BLaER1 treated with 17β-estradiol and CSF1 and Interleukin-3, amounts not matched to agents 10 nM and 100 nM (cell line): ENCODE measurements at regions not wholly inside any gene's neighbourhood (a gene's known extent, or its start where the extent isn't known, plus 50 kb on each side); places are given as distances from the start of the nearest gene placed in this dataset.

ENCODE experiments used
- H3K27ac ChIP-seq, 11 experiments: shearing (Covaris generic); formaldehyde crosslinking; 2 replicates each; pipeline ENCODE4 v1.8.1; 2022
- H3K27me3 ChIP-seq, 11 experiments: shearing (Covaris generic); formaldehyde crosslinking; 2 replicates each; pipeline ENCODE4 v1.8.1; 2022
- H3K36me3 ChIP-seq, 11 experiments: shearing (Covaris generic); formaldehyde crosslinking; 2 replicates each; pipeline ENCODE4 v1.8.1; 2022
- H3K4me1 ChIP-seq, 10 experiments: shearing (Covaris generic); formaldehyde crosslinking; 2 replicates each; pipeline ENCODE4 v1.8.1; 2022
- H3K4me2 ChIP-seq, 11 experiments: shearing (Covaris generic); formaldehyde crosslinking; 2 replicates each; pipeline ENCODE4 v1.8.1; 2022
- H3K4me3 ChIP-seq, 10 experiments: shearing (Covaris generic); formaldehyde crosslinking; 2 replicates each; pipeline ENCODE4 v1.8.1; 2022
- H3K9ac ChIP-seq, 11 experiments: shearing (Covaris generic); formaldehyde crosslinking; 2 replicates each; pipeline ENCODE4 v1.8.1; 2022
- H3K9me3 ChIP-seq, 11 experiments: shearing (Covaris generic); formaldehyde crosslinking; replicated peaks in 1 of 11; 2 replicates each; pipeline ENCODE4 v1.8.1; 2022
- H4K20me1 ChIP-seq, 11 experiments: shearing (Covaris generic); formaldehyde crosslinking; 2 replicates each; pipeline ENCODE4 v1.8.1; 2022
- Cebpa-rat ChIP-seq, 11 experiments: shearing (Covaris generic); IDR thresholded peaks; 2 replicates each; pipeline ENCODE4 v1.8.1; 2022

GRCh38 chr4:104113850-104114249 is 380.8 kb downstream of the CXXC4 start:
- H3K9ac ChIP-seq, result no peak overlapping the region
- H3K4me1 ChIP-seq, result no peaks in the 10 kb centered on the region
- no peak for TF ChIP-seq Cebpa-rat (IDR thresholded peaks at IDR 0.05)
- no peaks in the 10 kb centered on the region for H3K36me3 ChIP-seq
- no peak overlapping the region for H3K4me2 ChIP-seq
- no peaks in the 10 kb centered on the region for H4K20me1 ChIP-seq
- peaks cover 0 to 17% (median 5%) of the 10 kb centered on the region in 11 experiments; a peak in 9 of 22 replicates for H3K9me3 ChIP-seq
- no peak overlapping the region for H3K4me3 ChIP-seq
- H3K27me3 ChIP-seq, result no peaks in the 10 kb centered on the region
- H3K27ac ChIP-seq, result no peak overlapping the region

GRCh38 chr4:104099141-104099540 is 379.4 kb upstream of the TACR3 start:
- Histone ChIP-seq H3K4me1 (no peaks in the 10 kb centered on the region), H3K9ac (no peak overlapping the region), H3K9me3 (peaks cover 37 to 52% (median 42%) of the 10 kb centered on the region in 11 experiments), H3K27ac (no peak overlapping the region), H3K27me3 (no peaks in the 10 kb centered on the region), H3K4me2 (no peak overlapping the region), H4K20me1 (no peaks in the 10 kb centered on the region), H3K36me3 (no peaks in the 10 kb centered on the region), H3K4me3 (no peak overlapping the region)
- TF ChIP-seq Cebpa-rat (IDR thresholded peaks at IDR 0.05), result no peak

DNA sequence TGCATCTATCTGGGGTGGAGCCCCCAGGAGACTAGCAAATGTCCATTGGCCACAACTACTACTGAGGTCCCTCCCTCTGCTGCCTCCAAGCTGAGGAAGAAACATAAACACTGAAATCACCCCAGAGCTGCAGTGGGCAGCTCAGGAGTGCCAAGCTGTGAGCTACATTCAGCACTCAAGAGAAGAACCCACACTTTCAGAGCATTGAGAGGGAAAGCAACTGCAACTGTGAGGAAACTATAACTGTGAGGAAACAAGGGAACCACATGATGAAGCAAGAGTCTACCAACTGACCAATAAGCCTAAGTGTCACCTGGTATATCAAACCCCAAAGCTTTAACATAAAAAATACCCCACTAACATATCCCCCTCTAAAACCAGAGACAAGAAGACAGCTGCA is 373.5 kb upstream of the TACR3 start:
- Histone ChIP-seq H3K27ac (no peak overlapping the region), H3K9ac (no peak overlapping the region), H3K4me2 (no peak overlapping the region), H3K4me1 (no peaks in the 10 kb centered on the region), H3K4me3 (no peak overlapping the region), H3K27me3 (no peaks in the 10 kb centered on the region), H3K9me3 (peaks cover 17 to 26% (median 18%) of the 10 kb centered on the region in 11 experiments), H3K36me3 (no peaks in the 10 kb centered on the region), H4K20me1 (no peaks in the 10 kb centered on the region)
- TF ChIP-seq Cebpa-rat (IDR thresholded peaks at IDR 0.05), result no peak

GRCh38 chr4:104073229-104073628 is 353.4 kb upstream of the TACR3 start:
- H3K9ac ChIP-seq, result no peak overlapping the region
- H3K27ac ChIP-seq, result no peak overlapping the region
- H3K36me3 ChIP-seq, result no peaks in the 10 kb centered on the region
- TF ChIP-seq Cebpa-rat (IDR thresholded peaks at IDR 0.05), result no peak
- H3K4me3 ChIP-seq, result no peak overlapping the region
- no peak overlapping the region for H3K4me2 ChIP-seq
- 0 out of 22 replicates have a peak, but pooled peaks cover 0 to 4% (median 0%) of the 10 kb centered on the region in 11 experiments for H3K9me3 ChIP-seq
- H3K27me3 ChIP-seq, result no peaks in the 10 kb centered on the region
- no peaks in the 10 kb centered on the region for H3K4me1 ChIP-seq
- H4K20me1 ChIP-seq, result no peaks in the 10 kb centered on the region

DNA sequence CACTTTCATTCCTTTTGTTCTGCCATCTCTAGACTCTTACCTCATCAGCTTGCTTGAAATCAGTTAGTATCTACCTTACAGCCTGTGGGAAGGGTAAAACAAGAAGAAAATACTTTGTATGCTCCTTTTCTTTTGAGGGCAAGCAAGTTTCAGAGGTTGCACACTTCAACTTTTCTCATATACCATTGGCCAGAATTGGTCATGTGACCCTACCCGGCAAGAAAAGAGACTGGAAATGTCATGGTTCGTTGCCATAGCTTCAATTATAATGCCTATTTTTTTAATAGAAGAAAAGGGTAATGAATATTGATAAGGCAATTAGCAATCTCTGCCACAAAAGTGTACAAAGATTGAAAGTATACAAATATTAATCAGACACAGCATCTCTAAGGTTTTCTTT is 346.7 kb upstream of the TACR3 start:
- Histone ChIP-seq H3K4me1 (no peaks in the 10 kb centered on the region), H3K9ac (no peak overlapping the region), H3K9me3 (0 out of 22 replicates have a peak, but pooled peaks cover 0 to 4% (median 0%) of the 10 kb centered on the region in 11 experiments), H3K27me3 (no peaks in the 10 kb centered on the region), H4K20me1 (no peaks in the 10 kb centered on the region), H3K4me3 (no peak overlapping the region), H3K27ac (no peak overlapping the region), H3K36me3 (no peaks in the 10 kb centered on the region), H3K4me2 (no peak overlapping the region)
- no peak for TF ChIP-seq Cebpa-rat (IDR thresholded peaks at IDR 0.05)

GRCh38 chr4:104064646-104065577 is 345.1 kb upstream of the TACR3 start:
- Histone ChIP-seq H3K27me3 (no peaks in the 10 kb centered on the region), H3K4me2 (no peak overlapping the region), H3K4me1 (no peaks in the 10 kb centered on the region), H3K4me3 (no peak overlapping the region), H4K20me1 (no peaks in the 10 kb centered on the region), H3K36me3 (no peaks in the 10 kb centered on the region), H3K9ac (no peak overlapping the region), H3K9me3 (0 out of 22 replicates have a peak, but pooled peaks cover 0 to 1% (median 0%) of the 10 kb centered on the region in 11 experiments), H3K27ac (no peak overlapping the region)
- TF ChIP-seq Cebpa-rat (IDR thresholded peaks at IDR 0.05), result no peak

DNA sequence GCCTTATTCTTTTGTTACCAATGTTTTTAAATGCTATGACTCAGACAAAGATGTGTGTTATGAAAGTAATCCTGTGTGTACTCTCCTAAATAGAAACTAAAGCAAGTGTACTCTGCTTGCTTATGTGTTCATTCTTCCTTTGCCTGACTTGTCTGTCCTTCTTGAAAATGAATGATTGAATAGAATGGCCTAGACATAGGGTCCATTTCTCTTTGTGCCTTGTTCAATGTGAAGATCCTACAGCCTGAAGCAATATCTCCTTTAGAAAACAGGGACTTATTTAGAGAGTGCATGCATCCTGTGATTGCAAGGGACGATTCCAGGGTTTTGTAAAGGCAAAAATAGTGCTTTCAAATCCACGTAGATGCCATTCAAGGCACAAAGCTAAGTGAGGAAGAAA is 343.6 kb upstream of the TACR3 start:
- H3K9me3 ChIP-seq, result no peaks in the 10 kb centered on the region
- H3K4me1 ChIP-seq, result no peaks in the 10 kb centered on the region
- no peak overlapping the region for H3K4me2 ChIP-seq
- H3K27ac ChIP-seq, result no peak overlapping the region
- no peak for TF ChIP-seq Cebpa-rat (IDR thresholded peaks at IDR 0.05)
- H3K9ac ChIP-seq, result no peak overlapping the region
- no peak overlapping the region for H3K4me3 ChIP-seq
- no peaks in the 10 kb centered on the region for H4K20me1 ChIP-seq
- H3K27me3 ChIP-seq, result no peaks in the 10 kb centered on the region
- H3K36me3 ChIP-seq, result no peaks in the 10 kb centered on the region

GRCh38 chr4:104044369-104044768 is 324.6 kb upstream of the TACR3 start:
- H3K36me3 ChIP-seq, result no peaks in the 10 kb centered on the region

GRCh38 chr4:104032896-104033295 is 313.1 kb upstream of the TACR3 start:
- TF ChIP-seq Cebpa-rat (IDR thresholded peaks at IDR 0.05), result no peak
- H4K20me1 ChIP-seq, result no peaks in the 10 kb centered on the region
- no peak overlapping the region for H3K27ac ChIP-seq
- H3K27me3 ChIP-seq, result no peaks in the 10 kb centered on the region
- no peak overlapping the region for H3K4me2 ChIP-seq
- no peaks in the 10 kb centered on the region for H3K9me3 ChIP-seq
- no peak overlapping the region for H3K4me3 ChIP-seq
- no peaks in the 10 kb centered on the region for H3K36me3 ChIP-seq
- no peak overlapping the region for H3K9ac ChIP-seq
- H3K4me1 ChIP-seq, result no peaks in the 10 kb centered on the region

More at GRCh38 chr4:104044369-104044768, 324.6 kb upstream of the TACR3 start:
- H3K4me1 ChIP-seq, result no peaks in the 10 kb centered on the region
- TF ChIP-seq Cebpa-rat (IDR thresholded peaks at IDR 0.05), result no peak
- H3K4me2 ChIP-seq, result no peak overlapping the region
- no peaks in the 10 kb centered on the region for H3K9me3 ChIP-seq
- no peak overlapping the region for H3K27ac ChIP-seq
- H3K27me3 ChIP-seq, result no peaks in the 10 kb centered on the region
- H3K4me3 ChIP-seq, result no peak overlapping the region
- H4K20me1 ChIP-seq, result no peaks in the 10 kb centered on the region
- H3K9ac ChIP-seq, result no peak overlapping the region

- no peak for TF ChIP-seq Cebpa-rat (IDR thresholded peaks at IDR 0.05)
- no peak overlapping the region for H3K9ac ChIP-seq
- no peak overlapping the region for H3K27ac ChIP-seq
- no peaks in the 10 kb centered on the region for H3K4me1 ChIP-seq
- H3K4me2 ChIP-seq, result no peak overlapping the region
- no peaks in the 10 kb centered on the region for H3K27me3 ChIP-seq
- H3K36me3 ChIP-seq, result no peaks in the 10 kb centered on the region
- no peaks in the 10 kb centered on the region for H4K20me1 ChIP-seq
- H3K4me3 ChIP-seq, result no peak overlapping the region
- no peaks in the 10 kb centered on the region for H3K9me3 ChIP-seq
Observed at GRCh38 chr4:104025251-104025650, 305.5 kb upstream of the TACR3 start.
